ENCODE measurements at regions not wholly inside any gene's neighbourhood (a gene's known extent, or its start where the extent isn't known, plus 50 kb on each side); places are given as distances from the start of the nearest gene placed in this dataset.

GRCh38 chr3:118754406-118755252 lies 280.0 kb downstream of the IGSF11 start:
- no peak for TF ChIP-seq TAF1 (IDR thresholded peaks at IDR 0.05; ENCODE audit: borderline replicate concordance, insufficient read depth, low read length)
- TF ChIP-seq FOXP2 (optimal IDR thresholded peaks at IDR 0.05; ENCODE audit: borderline replicate concordance, extremely low read depth, extremely low read length, insufficient read depth) = no peak
- TF ChIP-seq SIN3A (IDR thresholded peaks at IDR 0.05; ENCODE audit: borderline replicate concordance, insufficient read depth, low read length) = no peak
- TF ChIP-seq REST (IDR thresholded peaks at IDR 0.05; ENCODE audit: insufficient read depth in 1 of 2, low read depth in 2 of 2, low read length in 2 of 2) = no peak
- no peak for TF ChIP-seq POLR2AphosphoS5 (IDR thresholded peaks at IDR 0.05; ENCODE audit: low read depth, low read length)

- TF ChIP-seq TAF1 (IDR thresholded peaks at IDR 0.05; ENCODE audit: borderline replicate concordance, insufficient read depth, low read length) (no peak), SIN3A (IDR thresholded peaks at IDR 0.05; ENCODE audit: borderline replicate concordance, insufficient read depth, low read length) (no peak), REST (IDR thresholded peaks at IDR 0.05; ENCODE audit: insufficient read depth in 1 of 2, low read depth in 2 of 2, low read length in 2 of 2) (no peak), FOXP2 (optimal IDR thresholded peaks at IDR 0.05; ENCODE audit: borderline replicate concordance, extremely low read depth, extremely low read length, insufficient read depth) (no peak), POLR2AphosphoS5 (IDR thresholded peaks at IDR 0.05; ENCODE audit: low read depth, low read length) (no peak)
Measured at GRCh38 chr3:118755253-118755801, 279.3 kb downstream of the IGSF11 start.

- no peak for TF ChIP-seq POLR2AphosphoS5 (IDR thresholded peaks at IDR 0.05; ENCODE audit: low read depth, low read length)
- TF ChIP-seq TAF1 (IDR thresholded peaks at IDR 0.05; ENCODE audit: borderline replicate concordance, insufficient read depth, low read length) = no peak
- TF ChIP-seq REST (IDR thresholded peaks at IDR 0.05; ENCODE audit: insufficient read depth in 1 of 2, low read depth in 2 of 2, low read length in 2 of 2) = no peak
- no peak for TF ChIP-seq SIN3A (IDR thresholded peaks at IDR 0.05; ENCODE audit: borderline replicate concordance, insufficient read depth, low read length)
- TF ChIP-seq FOXP2 (optimal IDR thresholded peaks at IDR 0.05; ENCODE audit: borderline replicate concordance, extremely low read depth, extremely low read length, insufficient read depth) = no peak
Measured at GRCh38 chr3:118760585-118761290, 273.9 kb downstream of the IGSF11 start.

- TF ChIP-seq REST (IDR thresholded peaks at IDR 0.05; ENCODE audit: insufficient read depth in 1 of 2, low read depth in 2 of 2, low read length in 2 of 2) (no peak), SIN3A (IDR thresholded peaks at IDR 0.05; ENCODE audit: borderline replicate concordance, insufficient read depth, low read length) (no peak), POLR2AphosphoS5 (IDR thresholded peaks at IDR 0.05; ENCODE audit: low read depth, low read length) (no peak), TAF1 (IDR thresholded peaks at IDR 0.05; ENCODE audit: borderline replicate concordance, insufficient read depth, low read length) (no peak), FOXP2 (optimal IDR thresholded peaks at IDR 0.05; ENCODE audit: borderline replicate concordance, extremely low read depth, extremely low read length, insufficient read depth) (no peak)
Measured at GRCh38 chr3:118761291-118761606, 273.4 kb downstream of the IGSF11 start.

Measured in PFSK-1 (cell line).